ENCODE measurements at regions not wholly inside any gene's neighbourhood (a gene's known extent, or its start where the extent isn't known, plus 50 kb on each side); places are given as distances from the start of the nearest gene placed in this dataset.
"Not testable (repeated sequence)": the region's sequence is repeated elsewhere in the genome, so short reads cannot be mapped to it uniquely, and the experiment has no call there.

DNA sequence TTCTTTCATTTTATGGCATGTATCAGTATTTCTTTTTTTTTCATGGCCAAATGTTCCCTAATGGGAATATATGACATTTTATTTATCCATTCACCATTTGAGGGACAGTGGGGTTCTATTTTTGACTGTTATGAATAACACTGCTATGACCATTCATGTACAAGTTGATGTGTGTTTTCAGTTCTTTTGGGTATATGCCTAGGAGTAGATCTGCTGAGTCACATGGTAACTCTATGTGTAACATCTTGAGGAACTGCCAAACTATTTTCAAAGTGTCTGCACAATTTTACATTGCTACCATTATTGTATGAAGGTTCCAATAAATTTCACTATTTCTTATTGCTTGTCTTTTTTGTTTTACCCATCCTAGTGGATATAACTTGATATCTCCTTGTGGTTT, 223.0 kb downstream of the TANC2 start:
- DNase-seq: no peak

DNA sequence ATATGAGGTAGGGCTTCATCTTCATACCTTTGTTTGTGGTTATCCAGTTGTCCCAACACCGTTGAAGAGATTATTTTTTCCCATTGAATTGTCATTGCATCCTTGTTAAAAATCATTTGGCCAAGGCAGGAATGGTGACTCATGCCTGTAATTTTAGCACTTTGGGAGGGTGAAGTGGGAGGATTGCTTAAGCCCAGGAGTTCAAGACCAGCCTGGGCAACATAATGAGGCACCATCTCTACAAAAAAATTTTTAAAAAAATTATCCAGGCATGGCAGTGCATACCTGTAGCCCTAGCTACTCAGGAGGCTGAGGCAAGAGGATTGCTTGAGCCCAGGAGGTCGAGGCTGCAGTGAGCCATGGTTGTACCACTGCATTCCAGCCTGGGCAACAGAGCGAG, 223.9 kb downstream of the TANC2 start:
- no peak for DNase-seq

DNA sequence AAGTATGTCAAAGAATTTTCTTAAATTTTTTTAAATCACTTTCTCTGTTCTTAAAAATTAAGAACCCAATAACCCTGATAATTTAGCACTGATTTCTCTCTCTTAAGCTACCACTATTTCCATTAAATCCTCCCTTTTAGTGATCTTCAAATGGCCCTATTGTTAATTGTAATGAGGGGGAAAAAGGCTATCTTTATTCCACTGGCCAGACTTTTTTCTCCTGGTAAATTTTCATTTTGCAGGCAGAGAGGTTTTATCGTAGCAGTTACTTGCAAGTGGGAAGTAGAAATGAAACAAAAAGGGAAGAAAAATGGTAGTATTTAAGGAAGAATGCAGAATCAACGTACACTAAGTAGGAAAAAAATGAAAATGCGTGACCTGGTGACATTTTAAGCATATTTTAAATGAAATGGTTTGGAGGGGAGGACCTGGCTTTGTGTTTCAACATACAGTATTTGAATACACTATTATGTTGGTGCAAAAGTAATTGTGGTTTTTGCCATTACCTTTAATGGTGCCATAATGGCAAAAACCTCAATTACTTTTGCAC, 224.9 kb downstream of the TANC2 start:
- no peak for DNase-seq

DNA sequence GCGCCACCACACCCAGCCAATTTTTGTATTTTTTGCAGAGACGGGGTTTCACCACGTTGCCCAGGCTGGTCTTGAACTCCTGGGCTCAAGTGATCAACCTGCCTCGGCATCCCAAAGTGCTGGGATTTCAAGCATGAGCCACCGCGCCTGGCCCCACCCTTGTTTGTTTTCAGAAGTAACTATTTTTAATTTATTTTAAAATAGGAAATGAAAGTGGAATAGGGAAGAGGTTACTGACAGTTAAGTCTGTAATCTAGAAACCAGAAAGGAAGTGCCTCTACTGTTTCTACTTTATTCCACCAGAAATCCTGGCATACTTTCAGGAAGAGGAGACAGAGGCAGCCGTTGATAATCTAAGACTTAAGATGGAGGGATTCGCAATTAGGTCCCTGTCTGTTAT, 225.6 kb downstream of the TANC2 start:
- no peak for DNase-seq

DNA sequence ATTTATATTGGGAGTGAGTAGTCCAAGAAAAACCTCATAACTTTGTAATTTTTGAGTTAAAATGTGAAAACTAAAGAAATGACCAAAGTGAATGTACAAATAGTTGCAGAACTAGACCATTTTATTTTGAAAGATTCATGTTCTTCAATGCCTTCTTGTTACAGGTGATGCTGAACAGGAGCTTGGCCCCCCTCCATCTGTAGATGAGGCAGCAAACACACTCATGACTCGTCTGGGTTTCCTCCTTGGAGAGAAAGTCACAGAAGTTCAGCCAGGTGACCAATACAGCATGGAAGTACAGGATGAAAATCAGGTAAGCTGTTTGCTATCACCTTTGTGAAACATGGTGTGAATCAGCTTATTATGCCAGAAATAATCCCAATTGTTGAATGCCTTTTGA, 227.8 kb downstream of the TANC2 start:
- no peak for DNase-seq

DNA sequence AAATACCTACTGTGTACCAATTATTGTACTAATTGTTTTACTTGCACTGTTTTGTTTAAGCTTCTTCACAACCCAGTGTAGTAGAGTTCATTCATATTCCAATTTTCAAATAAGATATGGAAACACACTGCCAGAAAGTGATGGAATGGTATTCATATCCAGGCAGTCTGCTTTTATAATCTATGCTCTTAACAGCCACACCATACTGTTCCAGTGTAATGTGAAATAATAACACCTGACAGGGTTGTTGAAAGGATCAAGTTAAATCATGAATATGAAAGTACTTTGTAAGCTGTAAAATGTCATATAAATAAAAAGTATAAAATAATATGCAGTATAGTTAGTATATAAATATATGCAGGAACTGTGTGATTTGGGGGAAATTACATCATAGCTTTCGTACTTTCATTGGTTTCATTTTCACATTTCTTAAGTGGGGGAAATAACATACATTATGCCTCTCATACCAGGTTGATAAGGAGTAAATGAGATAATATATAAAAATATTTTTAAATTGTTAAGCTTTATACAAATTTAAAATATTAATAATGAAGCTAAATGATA, 230.8 kb downstream of the TANC2 start:
- no peak for DNase-seq

DNA sequence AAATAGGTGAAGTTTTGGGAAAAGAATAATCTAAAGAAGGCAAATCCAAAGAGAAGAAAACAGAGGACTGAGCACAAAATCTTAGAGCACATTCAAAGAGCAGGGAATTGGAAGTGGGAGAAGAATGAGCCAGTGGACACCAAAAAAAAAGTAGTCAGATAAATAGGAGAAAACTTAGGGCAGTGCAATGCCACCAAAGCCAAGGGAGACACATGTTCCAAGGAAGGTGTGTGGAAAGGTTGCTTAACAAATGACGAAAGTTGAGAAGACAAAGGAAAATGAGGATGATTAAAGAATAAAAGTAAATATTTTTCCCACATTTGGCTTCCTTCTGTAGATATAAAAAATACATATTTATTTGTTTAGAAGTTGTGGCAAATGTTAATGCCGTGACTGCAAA, 237.6 kb downstream of the TANC2 start:
- DNase-seq: no peak

DNA sequence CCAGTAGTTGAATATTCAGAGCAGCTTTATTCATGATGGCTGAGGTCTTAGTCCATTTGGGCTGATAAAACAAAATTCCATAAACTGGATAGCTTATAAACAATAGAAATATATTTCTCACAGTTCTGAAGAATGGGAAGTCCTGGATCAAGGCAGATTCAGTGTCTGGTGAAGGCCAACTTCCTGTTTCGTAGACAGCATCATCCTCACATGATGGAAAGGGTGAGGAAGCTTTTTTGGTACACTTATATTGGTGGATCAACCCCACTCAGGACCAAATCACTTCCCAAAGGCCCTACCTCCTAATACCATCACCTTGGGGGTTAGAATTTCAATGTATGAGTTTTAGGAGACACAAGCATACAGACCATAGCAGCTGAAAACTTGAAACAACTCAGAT, 224.2 kb downstream of the CYB561 start:
- DNase-seq: no peak

DNA sequence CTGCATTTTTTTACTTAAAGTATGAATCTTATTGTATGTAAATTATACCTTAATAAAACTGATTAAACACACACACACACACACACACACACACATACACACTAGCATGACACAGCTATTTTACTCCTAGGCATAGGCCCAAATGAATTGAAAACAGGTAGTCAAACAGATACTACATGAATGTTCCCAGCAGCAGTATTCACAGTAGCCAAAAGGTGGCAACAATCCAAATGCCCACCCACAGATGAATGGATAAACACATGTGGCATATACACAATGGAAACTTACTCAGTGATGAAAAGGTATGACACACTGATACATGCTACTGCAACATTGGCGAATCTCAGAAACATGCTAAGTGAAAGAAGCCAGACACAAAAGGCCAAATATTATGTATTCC, 223.5 kb downstream of the CYB561 start:
- DNase-seq: no peak

DNA sequence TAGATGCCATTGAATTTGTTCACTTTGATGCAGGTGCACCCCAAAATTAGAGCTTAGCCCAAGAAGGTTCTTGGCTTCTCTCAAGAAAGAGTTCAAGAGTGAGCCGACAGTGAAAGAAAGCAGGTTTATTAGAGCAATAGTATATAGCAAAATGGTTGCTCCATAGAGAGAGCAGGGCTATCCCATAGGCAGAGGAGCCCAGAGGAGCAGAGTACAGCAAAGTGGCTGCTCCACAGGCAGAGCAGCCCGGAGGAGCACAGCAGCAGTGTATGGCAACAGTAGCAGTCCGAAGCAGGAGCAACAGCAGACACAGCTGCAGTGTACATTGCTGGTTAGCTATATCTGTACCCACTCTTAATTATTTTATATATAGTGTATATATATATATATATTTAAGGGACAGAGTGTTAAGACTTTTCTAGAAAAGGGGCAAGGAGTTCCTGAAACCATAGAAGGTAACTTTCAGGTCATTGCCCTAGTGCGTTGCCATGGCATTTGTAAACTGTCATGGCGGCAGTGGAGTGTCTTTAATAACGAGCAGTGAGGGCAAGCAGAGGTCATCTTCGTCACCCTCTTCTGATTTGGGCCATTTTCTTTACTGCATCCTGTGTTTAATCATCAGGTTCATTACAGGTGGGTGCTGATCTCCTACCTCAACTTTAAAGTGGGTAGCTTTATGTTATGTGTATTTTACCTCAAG, 222.7 kb downstream of the CYB561 start:
- DNase-seq: no peak

DNA sequence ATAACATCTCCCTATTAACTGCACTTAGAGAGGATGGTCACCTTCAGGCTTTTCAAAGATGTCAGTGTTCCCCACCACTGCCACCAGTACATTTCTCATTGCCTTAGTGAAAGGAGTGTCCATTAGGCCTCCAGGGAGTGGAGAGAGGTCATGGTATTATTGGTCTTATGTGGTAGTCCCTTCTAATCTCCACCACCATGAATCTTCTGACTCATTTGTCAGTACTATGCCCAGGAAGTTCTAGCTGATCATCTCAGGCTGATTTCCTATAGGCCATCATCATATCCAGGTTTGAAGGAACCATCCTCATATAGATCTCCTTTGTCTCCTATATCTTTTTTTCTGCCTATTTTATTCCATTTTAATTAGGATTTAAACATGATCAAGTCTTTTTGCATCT, 221.5 kb downstream of the CYB561 start:
- no peak for DNase-seq

DNA sequence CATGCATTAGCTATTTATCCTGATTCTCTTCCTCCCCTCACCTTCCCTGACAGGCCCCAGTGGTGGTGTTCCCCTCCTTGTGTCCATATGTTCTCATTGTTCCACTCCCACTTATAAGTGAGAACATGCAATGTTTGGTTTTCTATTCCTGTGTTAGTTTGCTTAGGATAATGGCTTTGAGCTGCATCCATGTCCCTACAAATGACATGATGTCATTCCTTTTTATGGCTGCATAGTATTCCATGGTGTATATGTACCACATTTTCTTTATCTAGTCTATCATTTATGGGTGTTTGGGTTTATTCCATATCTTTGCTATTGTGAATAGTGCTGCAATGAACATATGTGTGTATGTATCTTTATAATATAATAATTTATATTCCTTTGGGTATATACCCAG, 219.4 kb downstream of the CYB561 start:
- DNase-seq: not testable (repeated sequence)

DNA sequence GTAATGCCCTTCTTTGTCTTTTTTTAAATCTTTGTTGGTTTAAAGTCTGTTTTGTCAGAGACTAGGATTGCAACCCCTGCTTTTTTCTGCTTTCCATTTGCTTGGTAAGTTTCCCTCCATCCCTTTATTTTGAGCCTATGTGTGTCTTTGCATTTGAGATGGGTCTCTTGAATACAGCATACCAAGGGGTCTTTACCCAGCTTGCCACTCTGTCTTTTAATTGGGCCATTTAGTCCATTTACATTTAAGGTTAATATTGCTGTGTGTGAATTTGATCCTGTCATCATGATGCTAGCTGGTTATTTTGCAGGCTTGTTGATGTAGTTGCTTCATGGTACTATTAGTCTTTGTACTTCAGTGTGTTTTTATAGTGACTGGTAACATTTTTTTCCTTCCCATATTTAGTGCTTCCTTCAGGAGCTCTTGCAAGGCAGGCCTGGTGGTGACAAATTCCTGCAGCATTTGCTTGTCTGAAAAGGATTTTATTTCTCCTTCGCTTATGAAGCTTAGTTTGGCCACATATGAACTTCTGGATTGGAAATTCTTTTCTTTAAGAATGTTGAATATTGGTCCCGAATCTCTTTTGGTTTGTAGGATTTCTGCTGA, 215.0 kb downstream of the CYB561 start:
- not testable (repeated sequence) for DNase-seq

DNA sequence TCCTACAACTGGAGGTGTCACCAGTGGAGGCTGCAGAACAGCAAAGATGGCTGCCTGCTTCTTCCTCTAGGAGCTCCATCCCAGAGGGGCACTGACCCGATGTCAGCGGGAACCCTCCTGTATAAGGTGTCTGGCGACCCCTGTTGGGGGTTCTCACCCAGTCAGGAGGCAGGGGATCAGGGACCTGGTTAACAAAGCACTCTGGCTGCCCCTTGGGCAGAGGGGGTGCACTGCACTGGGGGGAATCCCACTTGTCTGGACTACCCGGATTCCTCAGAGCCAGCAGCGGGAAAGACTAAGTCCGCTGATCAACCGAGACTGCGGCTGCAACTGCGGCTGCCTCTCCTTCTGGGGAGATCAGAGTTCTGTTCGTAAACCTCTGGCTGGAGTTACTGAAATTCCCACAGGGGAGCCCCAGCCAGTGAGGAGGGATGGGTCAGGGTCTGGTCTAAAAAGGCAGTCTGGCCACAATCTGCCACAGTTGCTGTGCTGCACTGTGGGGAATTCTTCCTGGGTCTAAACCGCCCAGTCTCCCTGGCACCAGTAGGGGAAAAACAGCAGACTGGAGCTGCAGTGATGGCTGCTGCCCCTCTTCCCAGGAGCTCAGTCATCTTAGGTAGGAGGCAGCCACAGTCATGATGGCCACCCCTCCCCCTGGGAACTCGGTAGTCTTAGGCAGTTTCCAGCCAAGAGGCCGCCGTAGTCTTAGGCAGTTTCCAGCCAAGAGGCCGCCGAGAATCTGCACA, 213.4 kb downstream of the CYB561 start:
- no peak for DNase-seq

DNA sequence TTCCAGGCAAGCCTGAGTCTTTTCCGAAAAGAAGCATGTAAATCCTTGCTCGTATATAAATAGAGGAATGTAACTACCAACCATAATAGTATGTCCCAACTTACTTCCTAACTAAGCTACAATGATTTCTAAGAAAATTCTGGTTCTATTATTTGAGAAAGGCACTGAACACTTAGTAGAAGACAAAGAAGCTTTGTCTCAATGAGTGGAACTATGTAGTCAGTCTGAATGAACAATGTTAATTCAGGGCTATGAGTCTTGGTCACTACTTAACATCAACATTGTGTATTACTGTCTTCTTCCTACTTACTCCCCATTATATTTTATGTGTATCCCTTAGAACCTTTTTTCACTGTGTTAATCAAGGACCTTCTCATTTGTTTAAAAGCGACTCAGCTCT, 206.0 kb downstream of the CYB561 start:
- no peak for DNase-seq

DNA sequence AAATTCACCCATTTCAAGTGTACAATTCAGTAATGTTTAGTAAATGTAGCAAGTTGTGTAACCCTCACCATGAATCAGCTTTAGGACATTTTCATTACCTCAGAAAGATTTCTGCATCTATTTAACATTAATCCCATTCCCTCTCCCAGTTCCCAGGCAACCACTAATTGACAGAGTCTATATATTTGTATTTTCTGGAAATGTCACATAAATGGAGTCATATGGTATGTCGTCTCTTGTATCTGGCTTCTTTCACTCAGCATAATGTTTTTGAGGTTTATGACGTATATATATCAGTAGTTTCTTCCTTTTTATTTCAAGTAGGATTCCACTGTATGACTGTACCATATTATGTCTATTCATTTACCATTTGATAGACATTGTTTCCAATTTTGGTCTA, 199.8 kb downstream of the CYB561 start:
- DNase-seq: no peak

DNA sequence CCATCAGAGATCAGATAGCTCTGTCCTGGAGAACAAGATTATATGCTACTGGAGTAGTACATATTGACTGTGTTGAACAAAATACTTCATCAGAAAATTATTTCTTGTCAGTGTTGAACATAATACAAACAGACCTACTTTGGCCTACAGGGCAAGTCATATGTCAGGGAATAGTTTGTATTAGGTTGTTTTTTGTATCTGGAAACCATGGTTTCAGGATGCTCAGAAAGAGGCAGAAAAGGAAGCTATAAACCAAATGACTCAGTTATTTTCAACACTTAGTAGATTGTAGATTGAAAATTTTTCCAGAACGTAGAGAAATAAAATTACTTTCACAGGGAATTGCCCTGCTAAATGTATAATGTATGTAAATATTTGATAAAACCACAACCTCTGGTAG, 198.4 kb downstream of the CYB561 start:
- no peak for DNase-seq

DNA sequence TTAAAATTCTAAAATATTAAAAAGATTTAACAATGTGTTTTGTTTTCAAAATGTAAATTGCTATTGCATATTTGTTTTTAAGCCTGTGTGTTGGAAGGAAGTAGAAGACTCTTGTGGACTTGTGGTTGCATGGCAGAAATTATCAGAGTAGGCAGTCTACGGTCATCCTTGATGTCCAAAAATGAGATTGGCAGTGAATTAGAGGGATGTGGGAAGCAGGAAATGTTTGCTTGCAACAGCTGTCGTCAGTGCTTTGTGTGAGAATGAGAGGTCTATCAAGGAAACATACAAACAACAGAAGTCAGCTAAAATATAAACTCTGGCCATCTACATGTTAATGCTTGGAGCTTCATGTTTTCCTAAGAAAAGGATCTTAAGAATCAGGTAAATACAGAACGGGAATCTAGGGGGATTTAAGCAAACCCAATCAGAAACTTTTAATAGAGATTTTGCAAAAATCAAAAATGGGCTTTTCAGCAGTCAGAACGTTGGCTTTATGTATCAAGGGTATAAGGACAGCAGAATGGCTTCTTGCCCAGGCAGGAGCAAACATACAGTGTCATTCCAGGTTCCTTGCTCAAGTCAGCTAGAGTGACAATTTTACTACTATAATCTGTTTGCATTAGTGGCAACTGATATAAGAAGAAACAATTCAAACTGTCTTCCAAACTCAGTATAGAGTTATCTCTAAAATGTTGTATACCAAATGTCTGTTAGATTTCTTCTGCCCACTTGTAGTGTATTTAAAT, 196.7 kb downstream of the CYB561 start:
- no peak for DNase-seq

DNA sequence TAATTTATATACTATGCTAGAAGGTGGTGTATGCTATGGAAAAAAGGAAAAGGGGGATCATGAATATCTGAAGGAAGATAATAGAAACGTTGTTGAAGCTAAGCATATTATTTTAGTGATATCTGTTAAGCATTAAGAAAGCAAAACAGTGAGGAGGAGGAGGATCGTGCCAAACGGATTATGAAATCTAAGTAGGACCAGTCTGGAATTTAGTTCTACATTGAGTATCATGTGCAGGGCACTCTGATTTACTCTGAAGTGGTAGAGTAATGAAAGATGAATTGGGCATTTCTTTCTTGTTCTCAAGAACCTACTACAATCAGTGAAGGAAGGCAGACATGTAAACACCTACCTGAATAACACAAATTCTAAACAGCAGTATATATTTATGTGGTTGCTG, 195.3 kb downstream of the CYB561 start:
- no peak for DNase-seq

DNA sequence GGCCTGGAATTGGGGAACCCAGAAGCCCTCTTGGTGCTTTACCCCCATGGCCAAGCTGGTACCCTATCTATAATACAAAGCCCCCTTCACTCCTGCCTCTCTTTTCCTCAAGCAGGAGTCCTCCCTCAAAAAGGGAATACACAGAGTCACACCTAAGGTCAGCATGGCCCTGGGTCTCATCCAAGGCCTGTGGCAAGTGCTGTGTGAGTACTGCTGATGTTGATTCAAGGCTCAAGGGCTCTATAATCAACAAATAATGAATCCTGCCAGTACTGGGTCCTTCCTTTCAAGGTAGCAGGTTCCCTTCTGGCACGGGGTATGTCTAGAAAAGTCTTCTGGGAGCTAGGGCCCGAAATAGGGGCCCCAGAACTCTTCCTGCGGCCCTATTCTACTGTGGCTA, 187.3 kb downstream of the CYB561 start:
- no peak for DNase-seq

DNA sequence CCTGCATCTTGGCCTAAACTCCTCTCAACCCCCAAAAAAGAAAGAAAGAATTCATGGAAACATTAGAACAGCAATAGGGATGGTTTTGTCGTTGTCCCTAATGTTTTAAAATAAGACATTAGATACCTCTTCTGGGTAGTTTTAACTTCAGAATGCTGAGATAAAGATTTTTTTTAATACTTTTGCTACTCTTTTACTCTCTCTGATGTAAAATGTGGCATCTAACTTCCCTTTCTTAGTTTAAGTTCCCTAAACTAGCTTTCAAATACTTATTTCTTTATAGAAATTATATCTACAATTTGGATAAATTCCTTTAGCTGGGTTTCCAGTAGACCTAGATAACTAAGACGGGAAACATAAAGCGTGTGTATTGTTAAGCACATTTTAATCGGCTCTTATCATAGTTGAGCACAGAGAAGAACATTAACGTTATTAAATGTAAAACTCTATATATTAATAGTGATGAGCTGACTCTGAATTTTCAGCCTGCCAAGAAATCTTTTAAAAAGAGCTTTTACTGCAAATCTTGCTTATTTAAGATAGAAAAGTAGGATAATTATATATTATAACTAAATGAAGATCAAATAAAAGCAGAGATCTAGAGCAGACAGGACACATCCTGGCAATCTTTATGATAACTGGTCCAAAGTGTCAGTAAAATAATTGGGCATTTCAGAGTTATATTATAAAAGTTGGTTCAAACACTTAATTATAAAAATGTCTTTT, 183.2 kb downstream of the CYB561 start:
- DNase-seq: no peak

DNA sequence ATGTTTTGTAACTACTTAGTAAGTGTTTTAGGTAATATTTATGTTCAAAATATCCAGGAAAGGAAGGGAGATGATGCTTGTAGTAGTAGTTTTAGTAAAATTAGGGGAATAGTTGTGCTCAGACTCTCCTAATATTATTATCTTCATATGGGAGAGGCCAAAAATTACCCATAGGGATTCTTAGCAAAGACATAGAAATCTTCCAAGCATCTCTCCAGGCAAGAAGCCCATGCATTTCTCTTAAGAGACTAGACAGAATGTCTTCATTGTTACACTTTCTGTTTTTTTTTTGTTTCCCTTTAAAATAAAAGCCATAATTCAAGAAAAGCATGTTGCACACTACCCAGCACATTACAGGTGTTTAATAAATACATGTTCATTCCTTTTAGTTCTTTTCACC, 180.6 kb downstream of the CYB561 start:
- DNase-seq: no peak
